Keratinocyte (primary cell): ENCODE measurements at regions not wholly inside any gene's neighbourhood (a gene's known extent, or its start where the extent isn't known, plus 50 kb on each side); places are given as distances from the start of the nearest gene placed in this dataset.

Experiments
- DNase-seq: peaks from one replicate; pipeline ENCODE4 v3.0.0-alpha.2; 2011; ENCODE audit warnings: low read depth, missing footprints, low spot score
- FAIRE-seq: peaks from 2 replicates; lab custom pipeline; 2011; peaks lifted over from hg19 to GRCh38; lab: Jason Lieb, UNC
- H2AFZ ChIP-seq: 2 replicates; pipeline ENCODE4 v1.6.0; 2012; ENCODE audit warnings: low read length, control low read depth, inconsistent platforms; ENCODE audit not compliant: control insufficient read depth
- H3K27ac ChIP-seq: 2 replicates; pipeline ENCODE4 v1.5.1; 2011; ENCODE audit warnings: low read length; ENCODE audit not compliant: control insufficient read depth, insufficient read depth
- H3K27me3 ChIP-seq: 3 replicates; pipeline ENCODE4 v1.6.0; 2011; ENCODE audit warnings: low read length; ENCODE audit not compliant: control insufficient read depth, insufficient read depth; ENCODE audit errors: extremely low read depth
- H3K36me3 ChIP-seq, 2 experiments: 2 replicates in 1 of 2; 3 replicates in 1 of 2; pipeline ENCODE4 v1.5.1; 2011; ENCODE audit warnings: low read length in 2 of 2, mild to moderate bottlenecking in 1 of 2; ENCODE audit not compliant: control insufficient read depth in 2 of 2, insufficient read depth in 2 of 2; ENCODE audit errors: extremely low read depth in 1 of 2
- H3K4me1 ChIP-seq: 3 replicates; pipeline ENCODE4 v1.5.1; 2011; ENCODE audit warnings: low read length; ENCODE audit not compliant: control insufficient read depth, insufficient read depth; ENCODE audit errors: extremely low read depth
- H3K4me2 ChIP-seq: 3 replicates; pipeline ENCODE4 v1.6.0; 2011; ENCODE audit warnings: low read depth, low read length; ENCODE audit not compliant: control insufficient read depth, insufficient read depth; ENCODE audit errors: extremely low read depth
- H3K4me3 ChIP-seq, 3 experiments: fragments of 200-600 bp in 1 of 3; sonication (generic) in 1 of 3; 2 replicates in 2 of 3; 3 replicates in 1 of 3; pipeline ENCODE4 v1.5.1; 2011 to 2016; ENCODE audit warnings: low read length in 3 of 3, mild to moderate bottlenecking in 3 of 3, control low read depth in 2 of 3, inconsistent platforms in 1 of 3, low read depth in 1 of 3, mixed read lengths in 1 of 3, mixed run types in 1 of 3, moderate library complexity in 1 of 3; ENCODE audit not compliant: control insufficient read depth in 2 of 3, insufficient read depth in 2 of 3; ENCODE audit errors: extremely low read depth in 1 of 3
- H3K79me2 ChIP-seq: 2 replicates; pipeline ENCODE4 v1.6.0; 2012; ENCODE audit warnings: low read length; ENCODE audit not compliant: control insufficient read depth, insufficient read depth
- H3K9ac ChIP-seq: 3 replicates; pipeline ENCODE4 v1.6.0; 2011; ENCODE audit warnings: low read length; ENCODE audit not compliant: control insufficient read depth, insufficient read depth; ENCODE audit errors: extremely low read depth
- H3K9me1 ChIP-seq: 3 replicates; pipeline ENCODE4 v1.6.0; 2011; ENCODE audit warnings: low read length; ENCODE audit not compliant: control insufficient read depth, insufficient read depth; ENCODE audit errors: extremely low read depth
- H3K9me3 ChIP-seq: 2 replicates; pipeline ENCODE4 v1.5.1; 2012; ENCODE audit warnings: low read depth, low read length; ENCODE audit not compliant: control insufficient read depth
- H4K20me1 ChIP-seq: 3 replicates; pipeline ENCODE4 v1.6.0; 2011; ENCODE audit warnings: low read length; ENCODE audit not compliant: control insufficient read depth, insufficient read depth; ENCODE audit errors: extremely low read depth
- CTCF ChIP-seq, 3 experiments: IDR thresholded peaks in 1 of 3; conservative IDR thresholded peaks in 1 of 3; optimal IDR thresholded peaks in 1 of 3; 2 replicates in 2 of 3; 3 replicates in 1 of 3; pipeline versions ENCODE3 to v1.5.1; 2011; ENCODE audit warnings: low read length in 3 of 3, mild to moderate bottlenecking in 3 of 3, moderate library complexity in 2 of 3, control low read depth in 1 of 3, inconsistent platforms in 1 of 3; ENCODE audit not compliant: insufficient read depth in 2 of 3; ENCODE audit errors: extremely low read depth in 1 of 3
- EZH2 ChIP-seq: IDR thresholded peaks from one replicate; pipeline ENCODE4 v1.6.1; 2012; ENCODE audit warnings: inconsistent platforms, mild to moderate bottlenecking, low read length, moderate library complexity
- dilution Hi-C: fragments of 300-500 bp; cut with MboI; formaldehyde crosslinking; loops from one replicate; pipeline ENCODE4 v1.7.0; 2020; ENCODE audit warnings: low sequenced_read_pairs; ENCODE audit not compliant: extremely low pct_ligation_motif_present

- no peak overlapping the region for H2AFZ ChIP-seq
- H3K4me1 ChIP-seq = no peaks in the 10 kb centered on the region
Measured at GRCh38 chr10:1952126-1953095, 215.1 kb upstream of the ADARB2 start.

GRCh38 chr10:1950803-1951495 is 213.6 kb upstream of the ADARB2 start:
- Histone ChIP-seq H3K79me2 (no peaks in the 10 kb centered on the region), H3K27ac (no peak overlapping the region), H3K4me3 (no peak overlapping the region), H3K9ac (no peak overlapping the region), H4K20me1 (no peaks in the 10 kb centered on the region), H2AFZ (no peak overlapping the region), H3K9me3 (peaks cover 3% of the 10 kb centered on the region), H3K36me3 (no peaks in the 10 kb centered on the region), H3K9me1 (no peaks in the 10 kb centered on the region), H3K4me2 (no peak overlapping the region), H3K4me1 (no peaks in the 10 kb centered on the region), H3K27me3 (no peaks in the 10 kb centered on the region)
- dilution Hi-C loops = no loop called here
- DNase-seq (no peak), FAIRE-seq (no peak)
- TF ChIP-seq EZH2 (no peak), CTCF (optimal IDR thresholded peaks at IDR 0.05 in 1 of 3, IDR thresholded peaks at IDR 0.05 in 1 of 3, conservative IDR thresholded peaks at IDR 0.05 in 1 of 3; ENCODE audit: extremely low read depth in 1 of 3, insufficient read depth in 2 of 3, low read length in 3 of 3) (no peak)

More at GRCh38 chr10:1952126-1953095, 215.1 kb upstream of the ADARB2 start:
- H4K20me1 ChIP-seq = no peaks in the 10 kb centered on the region
- H3K79me2 ChIP-seq = no peaks in the 10 kb centered on the region
- FAIRE-seq (no peak), DNase-seq (no peak)
- no peak for TF ChIP-seq EZH2
- TF ChIP-seq CTCF (optimal IDR thresholded peaks at IDR 0.05 in 1 of 3, IDR thresholded peaks at IDR 0.05 in 1 of 3, conservative IDR thresholded peaks at IDR 0.05 in 1 of 3; ENCODE audit: extremely low read depth in 1 of 3, insufficient read depth in 2 of 3, low read length in 3 of 3) = no peak
- no peaks in the 10 kb centered on the region for H3K36me3 ChIP-seq
- no peaks in the 10 kb centered on the region for H3K27me3 ChIP-seq
- H3K9ac ChIP-seq = no peak overlapping the region
- no peak overlapping the region for H3K4me3 ChIP-seq
- no peaks in the 10 kb centered on the region for H3K9me1 ChIP-seq
- no peak overlapping the region for H3K27ac ChIP-seq
- dilution Hi-C loops = no loop called here
- peaks cover 3% of the 10 kb centered on the region for H3K9me3 ChIP-seq
- H3K4me2 ChIP-seq = no peak overlapping the region
